ENCODE measurements at regions not wholly inside any gene's neighbourhood (a gene's known extent, or its start where the extent isn't known, plus 50 kb on each side); places are given as distances from the start of the nearest gene placed in this dataset.
A peak's percentile ranks its signal among the peaks of the same experiment; 100 is the strongest.
"Not testable (repeated sequence)": the region's sequence is repeated elsewhere in the genome, so short reads cannot be mapped to it uniquely, and the experiment has no call there.

DNA sequence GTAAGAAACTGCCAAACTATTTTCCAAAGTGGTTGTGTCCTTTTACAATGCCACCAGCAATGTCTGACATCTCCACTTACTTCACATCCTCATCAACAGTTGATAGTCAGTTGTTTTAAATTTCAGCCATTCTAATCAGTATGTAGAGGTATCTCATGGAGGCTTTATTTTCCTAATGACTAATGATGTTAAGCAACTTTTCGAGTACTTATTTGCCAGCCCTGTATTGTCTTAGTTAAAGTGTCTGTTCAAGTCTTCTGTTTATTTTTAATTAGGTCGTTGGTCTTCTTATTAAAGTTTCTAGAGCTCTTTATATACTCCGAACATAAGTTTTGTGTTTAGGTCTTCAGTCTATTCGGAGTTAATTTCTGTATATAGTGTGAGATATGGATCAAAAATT is 54.9 kb upstream of the NBPF12 start:
- DNase-seq (ENCODE audit: low read depth); H3K36me3 ChIP-seq (ENCODE audit: control insufficient read depth, insufficient read depth, low read length); CTCF ChIA-PET; POLR2A ChIA-PET; H3K4me3 ChIP-seq (ENCODE audit: low read depth, low read length); H3K27me3 ChIP-seq (ENCODE audit: control insufficient read depth, insufficient read depth, low read length): not testable (repeated sequence)

DNA sequence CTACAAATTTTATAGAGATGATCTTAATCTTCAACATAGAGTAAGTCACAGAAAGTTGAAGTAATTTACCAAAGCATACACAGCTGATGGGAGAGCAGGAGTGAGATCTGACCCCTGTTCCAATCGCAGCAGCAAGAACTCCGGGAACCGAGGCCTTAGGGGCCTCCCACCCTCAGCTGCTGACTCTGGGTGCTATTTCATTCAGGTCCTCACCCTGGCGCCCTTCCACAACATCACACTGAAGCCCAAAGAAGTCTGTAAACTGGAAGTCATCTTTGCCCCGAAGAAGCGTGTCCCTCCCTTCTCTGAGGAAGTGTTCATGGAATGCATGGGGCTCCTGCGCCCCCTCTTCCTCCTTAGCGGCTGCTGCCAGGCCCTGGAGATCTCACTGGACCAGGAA is 57.0 kb upstream of the NBPF12 start:
- POLR2A ChIA-PET; H3K27me3 ChIP-seq (ENCODE audit: control insufficient read depth, insufficient read depth, low read length); H3K36me3 ChIP-seq (ENCODE audit: control insufficient read depth, insufficient read depth, low read length); DNase-seq (ENCODE audit: low read depth); CTCF ChIA-PET; H3K4me3 ChIP-seq (ENCODE audit: low read depth, low read length): not testable (repeated sequence)

DNA sequence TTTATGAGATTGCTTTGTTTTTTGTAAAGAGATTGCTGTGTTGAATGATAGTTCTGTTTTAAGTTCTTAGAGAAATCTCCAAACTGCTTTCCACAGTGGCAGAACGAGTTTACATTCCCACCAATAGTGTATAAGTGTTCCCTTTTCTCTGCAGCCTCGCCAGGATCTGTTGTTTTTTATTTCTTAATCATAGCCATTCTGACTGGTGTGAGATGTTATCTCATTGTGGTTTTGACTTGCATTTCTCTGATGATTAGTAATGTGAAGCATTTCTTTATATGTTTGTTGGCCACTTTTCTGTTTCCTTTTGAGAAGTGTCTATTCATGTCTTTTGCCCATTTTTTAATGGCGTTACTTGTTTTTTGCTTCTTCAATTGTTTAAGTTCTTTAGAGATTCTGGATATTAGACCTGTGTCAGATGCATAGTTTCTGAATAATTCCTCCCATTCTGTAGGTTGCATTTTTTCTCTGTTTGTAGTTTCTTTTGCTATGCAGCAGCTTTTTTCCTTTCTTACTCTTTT is 74.3 kb upstream of the NBPF12 start:
- POLR2A ChIA-PET; H3K27me3 ChIP-seq (ENCODE audit: control insufficient read depth, insufficient read depth, low read length); H3K36me3 ChIP-seq (ENCODE audit: control insufficient read depth, insufficient read depth, low read length); CTCF ChIA-PET; H3K4me3 ChIP-seq (ENCODE audit: low read depth, low read length); DNase-seq (ENCODE audit: low read depth): not testable (repeated sequence)

DNA sequence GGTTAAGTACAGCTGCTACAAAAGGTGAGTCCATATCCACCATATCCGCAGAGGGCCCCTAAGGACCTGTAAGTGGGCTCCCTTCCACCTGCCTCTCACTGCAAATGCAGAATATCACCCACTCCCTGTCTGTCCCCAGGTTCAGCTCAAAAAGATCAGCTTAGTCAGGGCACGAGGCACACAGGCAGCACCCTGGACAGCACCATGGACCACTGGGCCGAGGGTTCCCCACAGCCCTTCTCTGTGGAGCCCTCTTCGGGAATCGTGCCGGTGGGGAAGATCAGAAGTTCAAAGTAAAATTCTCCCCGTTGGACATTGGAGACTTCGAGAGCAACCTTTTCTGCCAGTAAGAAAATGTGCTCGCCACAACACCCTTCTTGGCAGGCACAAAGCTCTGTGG is 85.0 kb upstream of the NBPF12 start:
- POLR2A ChIA-PET; CTCF ChIA-PET; H3K27me3 ChIP-seq (ENCODE audit: control insufficient read depth, insufficient read depth, low read length); H3K4me3 ChIP-seq (ENCODE audit: low read depth, low read length); DNase-seq (ENCODE audit: low read depth); H3K36me3 ChIP-seq (ENCODE audit: control insufficient read depth, insufficient read depth, low read length): not testable (repeated sequence)

GRCh38 chr1:146850352-146850889 is 87.7 kb upstream of the NBPF12 start:
- POLR2A ChIA-PET; H3K27me3 ChIP-seq (ENCODE audit: control insufficient read depth, insufficient read depth, low read length); DNase-seq (ENCODE audit: low read depth); CTCF ChIA-PET; H3K4me3 ChIP-seq (ENCODE audit: low read depth, low read length); H3K36me3 ChIP-seq (ENCODE audit: control insufficient read depth, insufficient read depth, low read length): not testable (repeated sequence)

- POLR2A ChIA-PET; CTCF ChIA-PET; H3K36me3 ChIP-seq (ENCODE audit: control insufficient read depth, insufficient read depth, low read length); H3K4me3 ChIP-seq (ENCODE audit: low read depth, low read length); H3K27me3 ChIP-seq (ENCODE audit: control insufficient read depth, insufficient read depth, low read length); DNase-seq (ENCODE audit: low read depth): not testable (repeated sequence)
Observed at GRCh38 chr1:146838725-146839124, 99.4 kb upstream of the NBPF12 start.

DNA sequence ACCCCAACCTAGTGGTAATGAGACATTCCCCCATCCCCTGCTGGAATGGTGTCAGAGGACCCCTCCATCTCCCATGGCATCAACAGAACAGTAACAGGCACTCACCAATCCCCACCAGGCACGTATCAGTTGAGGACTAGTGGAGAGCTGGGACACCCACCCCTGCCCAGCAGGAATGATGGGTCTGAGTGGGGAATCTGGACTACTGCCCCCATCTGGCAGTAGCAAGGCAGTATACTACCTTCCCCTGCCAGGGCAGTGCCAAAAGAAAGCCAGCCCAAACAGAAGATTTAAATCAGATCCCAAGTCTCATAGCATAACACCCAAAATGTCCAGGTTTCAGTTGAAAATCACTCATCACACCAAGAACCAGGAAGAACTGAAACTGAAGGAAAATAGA is 111.2 kb upstream of the NBPF12 start:
- H3K27me3 ChIP-seq (ENCODE audit: control insufficient read depth, insufficient read depth, low read length); H3K4me3 ChIP-seq (ENCODE audit: low read depth, low read length); DNase-seq (ENCODE audit: low read depth); H3K36me3 ChIP-seq (ENCODE audit: control insufficient read depth, insufficient read depth, low read length); CTCF ChIA-PET; POLR2A ChIA-PET: not testable (repeated sequence)

DNA sequence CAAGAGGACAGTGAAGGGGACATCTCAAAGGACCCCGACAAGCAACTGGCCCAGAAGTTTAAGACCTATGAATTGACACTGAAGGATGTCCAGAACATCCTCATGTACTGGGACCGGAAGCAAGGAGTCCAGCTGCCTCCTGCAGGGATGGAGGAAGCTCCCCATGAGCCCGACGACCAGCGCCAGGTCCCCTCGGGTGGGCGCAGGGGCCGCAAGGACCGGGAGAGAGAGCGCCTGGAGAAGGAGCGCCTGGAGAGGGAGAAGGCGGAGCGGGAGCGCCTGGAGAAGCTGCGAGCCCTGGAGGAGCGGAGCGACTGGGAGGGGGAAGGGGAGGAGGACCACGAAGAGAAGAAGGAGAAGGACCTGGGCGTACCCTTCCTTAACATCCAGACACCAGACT is 143.9 kb upstream of the NBPF12 start:
- H3K27me3 ChIP-seq (ENCODE audit: control insufficient read depth, insufficient read depth, low read length); CTCF ChIA-PET; POLR2A ChIA-PET: not testable (repeated sequence)

DNA sequence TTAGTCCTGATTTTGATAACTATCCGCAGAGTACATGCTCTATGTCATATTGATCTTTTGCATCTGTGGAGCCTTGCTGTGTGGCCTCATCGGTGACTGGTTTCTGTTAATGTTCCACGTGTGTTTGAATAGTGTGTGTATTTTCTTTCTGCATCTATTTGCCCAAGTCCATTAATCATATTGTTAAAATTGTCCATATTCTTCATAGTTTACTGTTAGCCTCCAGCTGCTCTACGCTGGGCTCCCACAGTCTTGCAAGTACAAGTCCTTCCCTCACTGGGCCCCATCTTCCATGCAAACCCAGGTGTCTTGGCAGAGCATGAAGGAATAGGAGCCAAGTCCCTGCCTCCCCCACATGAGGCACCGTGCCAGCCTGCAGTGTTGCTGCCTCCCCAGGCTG is 145.4 kb upstream of the NBPF12 start:
- CTCF ChIA-PET; POLR2A ChIA-PET; H3K4me3 ChIP-seq (ENCODE audit: low read depth, low read length); H3K36me3 ChIP-seq (ENCODE audit: control insufficient read depth, insufficient read depth, low read length); H3K27me3 ChIP-seq (ENCODE audit: control insufficient read depth, insufficient read depth, low read length); DNase-seq (ENCODE audit: low read depth): not testable (repeated sequence)

More for the DNA sequence above, 143.9 kb upstream of the NBPF12 start:
- not testable (repeated sequence) for H3K36me3 ChIP-seq (ENCODE audit: control insufficient read depth, insufficient read depth, low read length); H3K4me3 ChIP-seq (ENCODE audit: low read depth, low read length); DNase-seq (ENCODE audit: low read depth)

- H3K27me3 ChIP-seq (ENCODE audit: control insufficient read depth, insufficient read depth, low read length); H3K36me3 ChIP-seq (ENCODE audit: control insufficient read depth, insufficient read depth, low read length); H3K4me3 ChIP-seq (ENCODE audit: low read depth, low read length); POLR2A ChIA-PET; DNase-seq (ENCODE audit: low read depth); CTCF ChIA-PET: not testable (repeated sequence)
Observed at GRCh38 chr1:146784212-146784940, 153.7 kb upstream of the NBPF12 start.

GRCh38 chr1:146781235-146781634 is 156.9 kb upstream of the NBPF12 start:
- H3K36me3 ChIP-seq (ENCODE audit: control insufficient read depth, insufficient read depth, low read length); H3K4me3 ChIP-seq (ENCODE audit: low read depth, low read length); DNase-seq (ENCODE audit: low read depth); H3K27me3 ChIP-seq (ENCODE audit: control insufficient read depth, insufficient read depth, low read length); CTCF ChIA-PET; POLR2A ChIA-PET: not testable (repeated sequence)

GRCh38 chr1:146777826-146778602 is 160.1 kb upstream of the NBPF12 start:
- H3K36me3 ChIP-seq (ENCODE audit: control insufficient read depth, insufficient read depth, low read length); POLR2A ChIA-PET; H3K27me3 ChIP-seq (ENCODE audit: control insufficient read depth, insufficient read depth, low read length); H3K4me3 ChIP-seq (ENCODE audit: low read depth, low read length); CTCF ChIA-PET: not testable (repeated sequence)
- DNase-seq (ENCODE audit: low read depth) = peak; percentile 25

DNA sequence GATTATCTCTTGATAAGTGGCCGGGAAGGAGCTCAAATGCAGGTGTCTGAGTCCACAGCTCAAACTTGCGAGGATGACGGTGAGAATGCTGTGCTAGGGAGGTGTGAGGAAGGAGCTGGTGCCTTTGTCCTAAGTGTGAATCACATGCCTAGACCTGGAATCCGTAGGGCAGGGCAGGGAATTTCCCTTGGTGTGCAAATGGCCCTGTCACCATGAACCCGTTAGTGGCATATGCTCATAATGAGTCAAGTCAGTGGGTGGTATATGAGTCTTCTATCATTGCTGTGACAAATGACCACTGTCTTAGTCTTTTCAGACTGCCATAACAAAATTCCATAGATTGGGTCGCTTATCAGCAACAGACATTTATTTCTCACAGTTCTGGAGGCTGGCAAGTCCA is 163.1 kb upstream of the NBPF12 start:
- H3K27me3 ChIP-seq (ENCODE audit: control insufficient read depth, insufficient read depth, low read length); H3K36me3 ChIP-seq (ENCODE audit: control insufficient read depth, insufficient read depth, low read length); CTCF ChIA-PET; POLR2A ChIA-PET; H3K4me3 ChIP-seq (ENCODE audit: low read depth, low read length); DNase-seq (ENCODE audit: low read depth): not testable (repeated sequence)

All from BJ (cell line).